DND-41 (cell line): ENCODE measurements at regions not wholly inside any gene's neighbourhood (a gene's known extent, or its start where the extent isn't known, plus 50 kb on each side); places are given as distances from the start of the nearest gene placed in this dataset.

ENCODE experiments used
- EZH2 ChIP-seq: IDR thresholded peaks from 3 replicates; pipeline ENCODE4 v1.6.1; 2012; ENCODE audit warnings: borderline replicate concordance, low read depth, mild to moderate bottlenecking, moderate library complexity, low read length, inconsistent platforms; ENCODE audit not compliant: severe bottlenecking
- TF ChIP-seq, protein P1 (sequence below): IDR thresholded peaks from 2 replicates; pipeline ENCODE4 v1.5.1; 2012; ENCODE audit warnings: borderline replicate concordance, low read length, moderate library complexity, mild to moderate bottlenecking; ENCODE audit not compliant: poor library complexity, severe bottlenecking; ENCODE audit errors: extremely low read depth

DNA sequence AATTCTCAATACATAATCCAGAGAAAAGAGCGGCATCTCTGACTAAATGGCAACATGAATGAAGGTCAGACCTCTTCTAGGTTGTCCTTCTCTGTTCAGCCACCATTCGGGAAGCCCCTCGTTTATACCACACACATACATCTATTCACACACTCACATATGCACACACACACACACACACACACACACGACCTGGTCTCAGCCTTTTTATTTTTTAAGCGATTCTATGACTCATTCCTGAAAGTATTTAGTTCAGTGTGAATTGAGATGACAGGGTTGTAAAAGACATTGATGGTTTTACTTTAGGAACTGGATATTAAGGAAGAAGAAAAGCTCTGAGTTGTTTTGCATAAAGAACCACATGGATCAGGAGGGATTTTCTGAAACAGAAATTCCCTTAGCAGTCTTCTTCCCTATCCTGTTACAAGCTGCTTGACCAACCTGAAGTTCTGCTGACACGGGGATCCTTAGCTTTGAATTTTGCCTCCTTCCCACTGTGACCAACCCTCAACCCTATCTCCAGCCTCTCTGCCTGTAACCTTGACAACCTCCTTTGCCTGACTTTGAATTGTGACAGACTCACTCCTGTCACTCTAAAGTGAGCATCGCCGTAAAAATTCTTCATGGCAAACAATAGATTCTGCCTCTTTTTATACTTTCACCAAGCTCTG, 383.1 kb upstream of the ESRRG start:
- TF ChIP-seq, protein P1, sequence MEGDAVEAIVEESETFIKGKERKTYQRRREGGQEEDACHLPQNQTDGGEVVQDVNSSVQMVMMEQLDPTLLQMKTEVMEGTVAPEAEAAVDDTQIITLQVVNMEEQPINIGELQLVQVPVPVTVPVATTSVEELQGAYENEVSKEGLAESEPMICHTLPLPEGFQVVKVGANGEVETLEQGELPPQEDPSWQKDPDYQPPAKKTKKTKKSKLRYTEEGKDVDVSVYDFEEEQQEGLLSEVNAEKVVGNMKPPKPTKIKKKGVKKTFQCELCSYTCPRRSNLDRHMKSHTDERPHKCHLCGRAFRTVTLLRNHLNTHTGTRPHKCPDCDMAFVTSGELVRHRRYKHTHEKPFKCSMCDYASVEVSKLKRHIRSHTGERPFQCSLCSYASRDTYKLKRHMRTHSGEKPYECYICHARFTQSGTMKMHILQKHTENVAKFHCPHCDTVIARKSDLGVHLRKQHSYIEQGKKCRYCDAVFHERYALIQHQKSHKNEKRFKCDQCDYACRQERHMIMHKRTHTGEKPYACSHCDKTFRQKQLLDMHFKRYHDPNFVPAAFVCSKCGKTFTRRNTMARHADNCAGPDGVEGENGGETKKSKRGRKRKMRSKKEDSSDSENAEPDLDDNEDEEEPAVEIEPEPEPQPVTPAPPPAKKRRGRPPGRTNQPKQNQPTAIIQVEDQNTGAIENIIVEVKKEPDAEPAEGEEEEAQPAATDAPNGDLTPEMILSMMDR, result no peak
- TF ChIP-seq EZH2, result no peak
